Fibroblast of lung (primary cell): ENCODE measurements at regions not wholly inside any gene's neighbourhood (a gene's known extent, or its start where the extent isn't known, plus 50 kb on each side); places are given as distances from the start of the nearest gene placed in this dataset.

Experiments used
- DNase-seq, 2 donors: peaks; one replicate each; pipeline versions ENCODE4 v3.0.0 to v3.0.0-alpha.2; 2010; ENCODE audit warnings: low read depth in 2 of 2
- H2AFZ ChIP-seq: 2 replicates; pipeline ENCODE4 v1.5.1; 2012; ENCODE audit warnings: low read length, control low read depth, inconsistent platforms
- H3K27ac ChIP-seq: 2 replicates; pipeline ENCODE4 v1.5.1; 2011; ENCODE audit warnings: low read length, control low read depth; ENCODE audit not compliant: insufficient read depth
- H3K27me3 ChIP-seq: 2 replicates; pipeline ENCODE4 v1.5.1; 2011; ENCODE audit warnings: mild to moderate bottlenecking, low read length; ENCODE audit not compliant: control insufficient read depth, insufficient read depth
- H3K36me3 ChIP-seq: 2 replicates; pipeline ENCODE4 v1.5.1; 2011; ENCODE audit warnings: low read length; ENCODE audit not compliant: control insufficient read depth, insufficient read depth
- H3K4me1 ChIP-seq: 2 replicates; pipeline ENCODE4 v1.5.1; 2011; ENCODE audit warnings: low read length; ENCODE audit not compliant: control insufficient read depth, insufficient read depth; ENCODE audit errors: extremely low read depth
- H3K4me2 ChIP-seq: 2 replicates; pipeline ENCODE4 v1.5.1; 2011; ENCODE audit warnings: low read length, control low read depth; ENCODE audit not compliant: insufficient read depth; ENCODE audit errors: extremely low read depth
- H3K4me3 ChIP-seq, 4 experiments: fragments of 200-600 bp in 1 of 4; sonication (generic) in 1 of 4; replicated peaks in 1 of 4; 2 replicates each; pipeline ENCODE4 v1.5.1; 2011 to 2016; ENCODE audit warnings: low read length in 4 of 4, low read depth in 3 of 4, mild to moderate bottlenecking in 3 of 4, control low read depth in 2 of 4, inconsistent platforms in 1 of 4, mixed read lengths in 1 of 4; ENCODE audit not compliant: insufficient read depth in 1 of 4; ENCODE audit errors: control extremely low read depth in 1 of 4
- H3K79me2 ChIP-seq: 2 replicates; pipeline ENCODE4 v1.5.1; 2012; ENCODE audit warnings: mild to moderate bottlenecking, low read length, inconsistent platforms; ENCODE audit not compliant: control insufficient read depth, insufficient read depth
- H3K9ac ChIP-seq: 2 replicates; pipeline ENCODE4 v1.5.1; 2011; ENCODE audit warnings: mild to moderate bottlenecking, low read length, control low read depth; ENCODE audit not compliant: insufficient read depth
- H3K9me3 ChIP-seq: 2 replicates; pipeline ENCODE4 v1.5.1; 2012; ENCODE audit warnings: low read depth, low read length; ENCODE audit not compliant: control insufficient read depth, insufficient read depth
- H4K20me1 ChIP-seq: 2 replicates; pipeline ENCODE4 v1.5.1; 2011; ENCODE audit warnings: low read length; ENCODE audit not compliant: control insufficient read depth, insufficient read depth; ENCODE audit errors: extremely low read depth
- CTCF ChIP-seq, 2 donors: IDR thresholded peaks in 1 of 2; conservative IDR thresholded peaks in 1 of 2; 1 replicate in 1 of 2; 2 replicates in 1 of 2; pipeline ENCODE4 v1.5.1; 2011 to 2012; ENCODE audit warnings: low read length in 2 of 2, control low read depth in 1 of 2, inconsistent platforms in 1 of 2, low read depth in 1 of 2, mild to moderate bottlenecking in 1 of 2
- EZH2 ChIP-seq: IDR thresholded peaks from 2 replicates; pipeline ENCODE4 v1.5.1; 2012; ENCODE audit warnings: low read length, control low read depth, mild to moderate bottlenecking; ENCODE audit errors: missing control alignments

- Histone ChIP-seq H3K9me3 (no peaks in the 10 kb centered on the region), H3K4me2 (no peak overlapping the region), H4K20me1 (no peaks in the 10 kb centered on the region), H3K4me3 (no peak overlapping the region), H3K27me3 (no peaks in the 10 kb centered on the region), H3K4me1 (no peaks in the 10 kb centered on the region), H3K36me3 (no peaks in the 10 kb centered on the region), H3K27ac (no peak overlapping the region), H3K79me2 (no peaks in the 10 kb centered on the region), H3K9ac (no peak overlapping the region), H2AFZ (no peak overlapping the region)
- TF ChIP-seq CTCF (conservative IDR thresholded peaks at IDR 0.05 in 1 of 2, IDR thresholded peaks at IDR 0.05 in 1 of 2; ENCODE audit: low read depth in 1 of 2, low read length in 2 of 2) (no peak), EZH2 (no peak)
- no peak for DNase-seq
These were observed 401.3 kb downstream of the ENC1 start for GRCh38 chr5:74239261-74239660.

GRCh38 chr5:74237571-74238145 lies 402.9 kb downstream of the ENC1 start:
- no peak overlapping the region for H3K4me2 ChIP-seq
- no peak for TF ChIP-seq EZH2
- TF ChIP-seq CTCF (conservative IDR thresholded peaks at IDR 0.05 in 1 of 2, IDR thresholded peaks at IDR 0.05 in 1 of 2; ENCODE audit: low read depth in 1 of 2, low read length in 2 of 2): no peak
- H3K27ac ChIP-seq: no peak overlapping the region
- no peaks in the 10 kb centered on the region for H3K27me3 ChIP-seq
- no peaks in the 10 kb centered on the region for H3K79me2 ChIP-seq
- no peak overlapping the region for H3K9ac ChIP-seq
- H3K4me3 ChIP-seq: no peak overlapping the region
- H3K4me1 ChIP-seq: peaks cover 9% of the 10 kb centered on the region
- DNase-seq: no peak
- H3K9me3 ChIP-seq: no peaks in the 10 kb centered on the region
- no peaks in the 10 kb centered on the region for H4K20me1 ChIP-seq
- H2AFZ ChIP-seq: no peak overlapping the region
- no peaks in the 10 kb centered on the region for H3K36me3 ChIP-seq

GRCh38 chr5:74235552-74235951 lies 405.0 kb downstream of the ENC1 start:
- TF ChIP-seq CTCF (conservative IDR thresholded peaks at IDR 0.05 in 1 of 2, IDR thresholded peaks at IDR 0.05 in 1 of 2; ENCODE audit: low read depth in 1 of 2, low read length in 2 of 2): no peak
- no peak for TF ChIP-seq EZH2
- Histone ChIP-seq H4K20me1 (no peaks in the 10 kb centered on the region), H3K27me3 (no peaks in the 10 kb centered on the region), H3K9me3 (no peaks in the 10 kb centered on the region), H3K79me2 (no peaks in the 10 kb centered on the region), H2AFZ (no peak overlapping the region), H3K36me3 (no peaks in the 10 kb centered on the region), H3K9ac (no peak overlapping the region), H3K4me1 (peaks cover 9% of the 10 kb centered on the region), H3K4me3 (no peak overlapping the region), H3K4me2 (no peak overlapping the region), H3K27ac (no peak overlapping the region)
- no peak for DNase-seq
